Hematopoietic multipotent progenitor cell treated with erythropoietin and hydrocortisone succinate and interleukin-3 and kit ligand, for 6 days (in vitro differentiated cells): ENCODE measurements at regions not wholly inside any gene's neighbourhood (a gene's known extent, or its start where the extent isn't known, plus 50 kb on each side); places are given as distances from the start of the nearest gene placed in this dataset.
"Not testable (repeated sequence)": the region's sequence is repeated elsewhere in the genome, so short reads cannot be mapped to it uniquely, and the experiment has no call there.

Experiments used
- DNase-seq: peaks from one replicate; pipeline ENCODE4 v3.0.0-alpha.2; 2015

DNA sequence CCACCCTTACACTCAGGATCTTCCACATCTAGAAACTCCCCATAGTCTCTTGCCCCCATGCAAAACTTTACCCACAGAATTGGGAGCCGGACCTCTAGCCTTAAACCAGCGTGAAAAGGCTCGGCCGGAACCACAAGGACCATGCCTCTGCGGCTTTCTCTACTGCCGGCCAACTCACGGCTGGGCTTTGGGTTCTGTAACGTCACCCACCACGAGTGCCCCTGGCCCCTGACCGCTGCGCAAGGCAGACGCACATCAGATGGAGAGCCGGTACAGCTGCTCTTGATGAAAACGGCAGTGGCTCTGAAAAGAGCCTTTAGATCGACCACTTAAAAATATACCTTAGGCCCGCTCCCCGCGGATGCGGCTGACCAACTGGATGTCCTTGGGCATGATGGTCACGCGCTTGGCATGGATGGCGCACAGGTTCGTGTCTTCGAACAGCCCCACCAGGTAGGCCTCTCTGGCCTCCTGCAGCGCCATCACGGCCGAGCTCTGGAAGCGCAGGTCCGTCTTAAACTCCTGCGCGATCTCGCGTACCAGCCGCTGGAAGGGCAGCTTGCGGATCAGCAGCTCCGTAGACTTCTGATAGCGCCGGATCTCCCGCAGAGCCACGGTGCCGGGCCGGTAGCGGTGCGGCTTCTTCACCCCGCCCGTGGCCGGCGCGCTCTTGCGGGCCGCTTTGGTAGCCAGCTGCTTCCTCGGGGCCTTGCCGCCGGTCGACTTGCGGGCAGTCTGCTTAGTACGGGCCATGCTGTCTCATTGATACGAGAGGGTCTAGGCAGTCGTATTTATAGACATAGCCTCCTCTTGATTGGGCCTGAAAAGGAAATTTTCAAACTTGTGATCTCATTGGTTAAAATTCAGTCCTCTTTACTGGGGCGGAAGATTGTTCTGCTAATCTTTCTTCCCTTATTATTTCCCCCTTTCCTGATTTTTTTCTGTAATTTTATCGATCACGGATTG, 66.3 kb downstream of the FAM72C start:
- DNase-seq = peak; percentile 0

DNA sequence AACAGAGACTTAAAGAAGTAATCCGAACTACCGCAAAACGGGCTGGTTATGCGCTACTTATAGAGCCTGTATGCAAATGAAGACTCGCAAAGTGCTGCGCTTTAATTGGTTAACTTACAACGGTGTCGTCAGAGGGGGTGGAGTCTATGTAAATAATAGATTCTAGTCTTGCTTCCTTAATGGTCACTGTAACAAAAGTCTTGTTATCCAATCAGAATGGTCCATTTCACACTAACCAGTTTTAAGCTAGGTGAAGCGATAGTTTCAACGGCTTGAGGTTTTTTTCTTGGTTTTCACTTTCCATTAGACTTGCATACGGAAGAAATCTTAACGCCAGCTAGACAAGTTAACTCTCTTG, 67.2 kb downstream of the FAM72C start:
- not testable (repeated sequence) for DNase-seq

DNA sequence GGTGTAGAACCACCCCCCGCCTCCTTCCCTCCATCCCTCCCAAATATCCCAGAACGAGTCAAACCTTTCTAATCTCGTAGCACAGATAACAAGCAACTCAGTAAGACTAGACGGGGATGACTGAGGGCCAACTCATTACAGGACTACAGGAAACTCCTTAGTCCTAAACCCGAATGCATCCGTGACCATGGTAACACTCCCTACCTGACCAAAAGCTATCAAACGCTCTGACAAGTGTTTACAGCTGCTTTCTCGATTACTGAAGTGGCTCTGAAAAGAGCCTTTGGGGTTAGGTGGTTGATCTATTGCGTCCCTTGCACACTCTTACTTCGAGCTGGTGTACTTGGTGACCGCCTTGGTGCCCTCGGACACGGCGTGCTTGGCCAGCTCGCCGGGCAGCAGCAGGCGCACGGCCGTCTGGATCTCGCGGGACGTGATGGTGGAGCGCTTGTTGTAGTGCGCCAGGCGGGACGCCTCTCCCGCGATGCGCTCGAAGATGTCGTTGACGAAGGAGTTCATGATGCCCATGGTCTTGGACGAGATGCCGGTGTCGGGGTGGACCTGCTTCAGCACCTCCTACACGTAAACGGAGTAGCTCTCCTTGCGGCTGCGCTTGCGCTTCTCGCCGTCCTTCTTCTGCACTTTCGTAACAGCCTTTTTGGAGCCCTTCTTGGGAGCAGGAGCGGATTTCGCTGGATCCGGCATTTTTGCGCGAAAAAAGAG, 67.7 kb downstream of the FAM72C start:
- DNase-seq = not testable (repeated sequence)

DNA sequence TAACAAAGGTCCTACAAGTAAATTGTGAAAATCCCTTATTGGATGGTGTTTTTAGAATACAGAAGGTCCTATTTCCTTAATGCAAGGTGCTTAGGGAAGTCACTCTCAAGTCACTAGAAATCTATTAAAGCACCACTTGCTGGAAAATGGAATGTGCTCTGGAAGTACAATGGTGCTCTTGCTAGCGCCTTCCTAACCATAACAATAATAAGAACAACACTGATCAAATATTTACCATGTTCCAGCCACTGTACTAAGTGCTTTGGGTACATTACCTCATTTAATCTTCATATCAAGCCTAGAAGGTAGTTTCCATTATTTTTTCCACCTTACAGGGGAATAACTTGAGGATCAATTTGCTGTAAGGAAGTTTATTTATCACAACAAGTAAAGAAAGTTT, 75.4 kb downstream of the FAM72C start:
- DNase-seq = not testable (repeated sequence)

DNA sequence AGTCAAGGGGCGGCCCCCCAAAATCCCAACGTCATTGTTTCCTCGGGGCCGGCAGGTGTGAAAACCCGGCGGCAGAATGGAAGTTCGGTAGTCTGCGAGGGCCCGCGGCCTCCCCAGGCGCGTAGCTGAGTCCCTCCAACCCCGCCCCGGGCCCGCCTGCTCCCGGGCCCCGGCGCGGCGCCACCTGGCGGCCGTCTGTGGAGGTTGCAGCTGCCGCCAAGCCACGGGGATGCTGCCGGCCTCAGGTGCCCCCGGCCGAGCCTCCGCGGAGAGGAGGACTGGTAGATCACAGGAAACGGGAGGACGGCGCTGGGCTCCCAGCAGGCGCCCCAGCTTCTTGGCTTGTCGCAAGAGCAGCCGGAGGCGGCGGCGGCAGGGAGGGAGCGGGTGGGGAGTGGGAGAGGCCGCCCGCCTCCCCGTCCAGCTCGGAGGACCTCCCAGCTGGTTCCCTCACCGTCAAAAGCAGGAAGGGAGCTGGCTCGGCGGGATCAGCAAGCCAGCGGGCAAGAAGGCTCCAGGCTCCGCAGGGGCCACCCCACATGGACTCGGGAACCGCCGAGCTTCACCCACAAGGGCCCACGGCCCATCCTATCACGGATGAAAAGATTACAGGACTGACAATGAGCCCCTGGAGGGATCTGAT, 86.7 kb downstream of the FAM72C start:
- peak; percentile 13 for DNase-seq

DNA sequence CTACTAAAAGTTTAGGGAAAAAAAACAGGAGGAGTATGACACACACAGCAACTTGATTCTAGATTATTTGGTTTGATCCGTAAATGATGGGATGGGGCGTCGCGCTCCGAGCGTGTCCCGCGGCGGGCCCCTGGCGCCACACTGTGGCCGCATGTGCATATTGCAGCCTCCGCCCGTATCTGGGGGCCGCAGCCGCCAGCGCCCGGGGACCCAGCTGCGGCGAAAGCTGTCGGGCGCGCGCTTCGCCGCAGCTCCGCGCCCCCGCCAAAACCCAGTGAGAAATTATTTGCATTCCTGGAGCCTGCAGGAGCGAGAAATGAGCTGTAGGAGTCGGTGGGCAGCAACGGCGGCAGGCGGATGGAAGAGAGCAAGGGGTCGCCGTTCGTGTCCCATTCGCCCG, 87.3 kb downstream of the FAM72C start:
- not testable (repeated sequence) for DNase-seq

DNA sequence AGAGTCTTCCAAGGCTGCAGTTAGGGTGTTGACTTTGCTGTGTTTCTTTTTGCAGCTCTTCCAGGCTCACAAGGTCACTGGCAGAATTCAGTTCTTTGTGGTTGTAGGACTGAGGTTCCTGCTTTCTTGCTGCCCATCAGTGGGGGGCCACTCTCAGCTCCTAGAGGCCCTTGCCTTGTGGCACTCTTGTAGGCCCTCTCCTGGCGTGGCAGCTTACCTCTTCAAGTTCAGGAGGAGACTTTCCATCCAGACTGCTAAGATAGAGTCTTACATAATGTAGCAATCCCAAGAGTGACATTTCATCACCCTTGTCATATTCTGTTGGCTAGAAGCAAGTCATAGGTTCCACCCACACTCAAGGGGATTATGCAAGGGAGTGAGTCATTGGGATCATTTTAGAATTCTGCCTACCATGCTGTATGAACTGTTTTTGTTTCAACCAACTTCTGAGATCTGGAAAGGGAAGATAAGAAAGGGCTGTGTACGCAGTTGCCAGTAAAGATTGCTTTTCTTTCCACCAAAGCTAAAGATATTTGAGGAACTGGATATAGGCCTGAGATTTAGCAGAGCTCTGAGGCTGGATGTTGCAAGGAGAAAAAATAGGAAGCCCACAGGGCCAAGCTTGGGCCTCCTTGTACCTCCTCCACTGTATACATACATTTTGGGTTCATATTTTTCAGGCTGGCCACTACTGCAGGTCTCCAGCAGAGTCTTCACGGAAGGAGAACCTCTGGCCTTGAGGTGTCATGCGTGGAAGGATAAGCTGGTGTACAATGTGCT, 91.8 kb downstream of the FAM72C start:
- not testable (repeated sequence) for DNase-seq

DNA sequence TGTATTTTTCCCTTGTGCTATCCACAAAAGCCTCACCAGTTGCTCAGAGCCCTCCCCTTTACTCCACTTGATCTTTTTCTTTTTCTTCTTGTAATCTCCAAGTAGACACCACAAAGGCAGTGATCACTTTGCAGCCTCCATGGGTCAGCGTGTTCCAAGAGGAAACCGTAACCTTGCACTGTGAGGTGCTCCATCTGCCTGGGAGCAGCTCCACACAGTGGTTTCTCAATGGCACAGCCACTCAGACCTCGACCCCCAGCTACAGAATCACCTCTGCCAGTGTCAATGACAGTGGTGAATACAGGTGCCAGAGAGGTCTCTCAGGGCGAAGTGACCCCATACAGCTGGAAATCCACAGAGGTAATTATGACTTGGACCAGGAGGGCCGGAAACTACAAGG, 95.8 kb downstream of the FAM72C start:
- not testable (repeated sequence) for DNase-seq

DNA sequence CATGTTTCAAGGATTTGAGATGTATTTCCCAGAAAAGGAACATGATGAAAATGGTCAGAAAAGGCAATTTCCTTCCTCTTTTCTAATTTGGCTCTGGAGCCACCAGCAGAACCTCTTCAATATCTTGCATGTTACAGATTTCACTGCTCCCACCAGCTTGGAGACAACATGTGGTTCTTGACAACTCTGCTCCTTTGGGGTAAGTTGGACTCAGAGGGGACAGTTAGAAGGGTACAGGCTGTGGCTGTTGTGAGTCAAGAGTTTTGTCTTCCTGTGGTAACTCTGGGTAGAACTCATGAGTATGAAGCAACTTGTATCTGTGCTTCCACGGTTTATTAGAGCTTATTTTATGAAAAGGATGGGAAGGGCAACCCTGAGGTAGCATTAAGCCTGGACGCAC, 97.2 kb downstream of the FAM72C start:
- DNase-seq = not testable (repeated sequence)

DNA sequence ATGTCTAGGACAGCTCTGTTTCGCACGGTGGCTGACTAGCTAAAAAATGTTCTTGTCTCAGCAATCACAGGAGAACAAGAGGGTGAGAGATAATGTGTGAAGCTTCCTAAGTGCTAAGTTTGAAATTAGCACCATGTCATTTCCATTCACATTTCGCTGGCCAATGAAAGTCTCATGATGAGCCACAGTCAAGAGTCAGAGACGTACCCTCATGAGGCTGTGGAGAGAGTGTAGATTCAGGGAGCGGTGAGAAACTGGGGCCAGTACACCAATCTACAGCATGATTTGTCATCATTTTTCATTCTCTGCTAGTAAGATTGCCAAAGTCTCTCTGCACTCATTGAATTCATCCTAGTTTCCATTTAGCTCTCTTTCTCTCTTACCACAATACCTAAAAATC, 98.1 kb downstream of the FAM72C start:
- DNase-seq = not testable (repeated sequence)

DNA sequence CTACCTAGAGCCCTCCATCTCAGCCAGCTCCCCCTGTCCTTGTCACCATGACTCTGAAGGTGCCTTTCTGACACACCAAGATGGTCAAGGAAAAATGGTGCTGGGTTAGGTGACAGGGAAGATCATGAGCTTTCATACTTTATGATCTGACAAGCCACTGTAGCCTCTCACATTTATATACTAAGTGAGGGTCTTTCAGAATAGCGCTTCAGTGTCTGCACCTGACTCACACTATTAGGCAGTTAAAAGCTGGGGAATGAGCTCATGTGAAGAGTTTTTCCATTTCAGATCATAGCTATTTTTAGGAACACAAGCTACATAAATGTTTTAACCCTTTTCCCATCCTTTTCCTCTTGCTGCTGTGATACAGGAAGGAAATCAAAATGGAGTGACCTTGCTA, 101.4 kb downstream of the FAM72C start:
- not testable (repeated sequence) for DNase-seq

DNA sequence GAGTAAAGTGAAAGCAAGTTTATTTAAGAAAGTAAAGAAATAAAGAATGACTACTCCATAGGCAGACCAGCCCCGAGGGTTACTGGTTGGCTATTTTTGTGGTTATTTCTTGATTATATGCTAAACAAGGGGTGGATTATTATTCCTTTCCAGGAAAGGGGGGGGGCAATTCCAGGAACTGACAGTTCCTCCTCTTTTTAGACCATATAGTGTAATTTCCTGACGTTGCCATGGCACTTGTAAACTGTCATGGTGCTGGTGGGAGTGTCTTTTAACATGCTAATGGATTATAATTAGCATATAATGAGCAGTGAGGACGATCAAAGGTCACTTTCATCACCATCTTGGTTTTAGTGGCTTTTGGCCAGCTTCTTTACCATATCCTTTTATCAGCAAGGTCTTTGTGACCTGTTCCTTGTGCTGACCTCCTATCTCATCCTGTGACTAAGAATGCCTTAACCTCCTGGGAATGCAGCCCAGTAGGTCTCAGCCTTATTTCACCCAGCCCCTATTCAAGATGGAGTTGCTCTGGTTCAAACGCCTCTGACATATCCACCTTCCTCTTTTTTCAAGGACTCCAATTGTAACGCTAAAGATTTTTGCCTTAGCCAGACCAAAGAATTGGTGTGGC, 104.1 kb downstream of the FAM72C start:
- peak; percentile 2 for DNase-seq

DNA sequence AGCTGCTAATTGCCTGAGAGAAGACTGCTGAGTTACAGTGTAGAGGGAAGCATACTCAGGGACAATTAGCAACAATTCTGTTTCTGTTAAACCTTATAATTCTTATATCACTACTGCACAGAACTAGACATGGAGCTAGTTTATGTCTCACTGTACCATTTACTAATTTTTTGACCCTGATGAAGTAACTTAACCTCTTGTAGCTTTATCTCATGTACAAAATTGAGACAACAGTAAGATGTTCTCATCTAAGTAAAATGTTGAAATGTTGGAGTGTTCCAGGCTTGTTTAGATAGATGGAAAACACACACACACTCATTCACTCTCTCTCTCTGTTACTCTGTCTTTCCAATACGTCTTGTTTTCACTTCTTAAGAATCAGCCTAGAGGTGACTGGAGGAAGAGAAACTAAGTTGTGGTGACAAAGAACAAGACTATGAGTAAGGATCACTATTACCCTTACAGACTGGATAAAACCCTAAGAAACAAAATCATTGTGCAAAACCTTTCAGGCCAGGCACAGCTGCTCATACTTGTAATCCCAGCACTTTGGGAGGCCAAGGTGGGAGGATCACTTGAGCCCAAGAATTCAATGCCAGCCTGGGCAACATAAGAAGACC, 107.8 kb downstream of the FAM72C start:
- not testable (repeated sequence) for DNase-seq

DNA sequence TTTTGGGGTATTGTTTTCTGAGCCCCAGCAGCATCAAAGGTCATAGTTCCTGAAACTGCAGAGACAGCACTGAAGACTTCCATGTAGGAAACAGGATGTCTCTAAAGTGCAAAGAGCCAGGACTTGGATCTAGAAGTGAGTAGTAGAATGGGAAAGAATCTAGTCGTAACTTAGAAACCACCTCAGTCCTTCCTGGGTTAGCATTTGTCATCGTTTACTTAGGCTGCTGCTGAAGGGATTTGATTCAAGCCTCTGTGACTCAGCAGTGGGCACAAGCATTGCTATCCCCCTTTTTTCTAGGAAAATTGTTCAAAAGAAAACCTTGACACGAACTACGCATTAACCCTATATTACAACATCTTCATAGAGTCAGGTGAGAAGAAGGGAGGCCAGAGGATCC, 109.1 kb downstream of the FAM72C start:
- DNase-seq = not testable (repeated sequence)

DNA sequence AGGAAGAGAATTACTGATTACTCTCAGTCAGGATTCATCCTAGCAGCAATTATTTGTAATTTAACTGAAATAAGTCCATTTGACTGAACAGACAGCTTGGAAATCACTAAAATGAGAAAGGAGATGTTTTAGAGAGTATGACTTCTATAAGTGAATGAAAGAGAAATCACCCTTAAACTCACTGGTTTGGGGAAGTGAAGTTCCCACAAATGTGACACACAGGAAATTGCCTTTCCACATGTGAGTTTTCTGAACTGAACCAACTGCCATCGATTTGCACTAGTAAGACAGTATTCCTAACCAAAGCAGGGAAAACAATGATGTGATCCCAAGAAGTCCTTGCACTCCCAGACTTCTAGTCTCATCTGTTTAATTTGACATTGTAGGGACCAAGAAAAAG, 110.5 kb downstream of the FAM72C start:
- not testable (repeated sequence) for DNase-seq

DNA sequence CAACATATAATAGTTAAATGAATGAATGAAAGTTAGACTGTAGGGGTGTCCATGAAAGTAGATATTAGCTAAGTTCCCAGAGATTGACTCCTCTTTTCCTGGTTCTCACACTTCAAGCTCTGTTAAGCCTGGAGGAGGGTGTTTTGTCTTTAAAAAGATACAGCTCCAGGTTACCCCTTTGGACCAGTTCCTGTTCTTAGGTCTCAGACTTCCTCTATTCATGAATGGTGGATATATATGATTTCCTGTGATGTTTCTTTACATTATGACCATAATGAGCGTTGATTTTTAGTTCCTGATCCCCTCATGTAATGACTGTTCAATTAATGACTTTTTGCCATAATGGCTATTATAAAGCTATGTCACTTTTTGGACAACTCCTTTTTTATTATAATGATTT, 115.9 kb downstream of the FAM72C start:
- DNase-seq = not testable (repeated sequence)

DNA sequence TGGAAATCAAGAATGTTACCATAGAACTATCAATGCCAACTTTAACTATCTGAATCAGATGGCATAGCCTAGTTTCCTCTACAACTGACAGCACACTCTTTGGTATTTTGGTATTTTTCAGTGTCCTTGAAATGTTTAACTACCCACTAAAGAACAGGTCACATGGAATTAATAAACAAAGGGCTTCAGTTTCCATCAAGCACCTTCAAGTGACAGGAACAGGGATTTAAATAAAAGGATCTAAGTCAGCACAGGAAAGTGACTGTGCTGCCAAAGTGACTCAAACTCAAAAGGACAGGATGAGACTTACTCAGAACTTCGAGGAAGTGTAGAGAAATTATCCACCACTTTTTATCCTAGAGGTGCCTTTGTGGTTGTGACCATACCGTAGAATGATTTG, 117.7 kb downstream of the FAM72C start:
- not testable (repeated sequence) for DNase-seq

DNA sequence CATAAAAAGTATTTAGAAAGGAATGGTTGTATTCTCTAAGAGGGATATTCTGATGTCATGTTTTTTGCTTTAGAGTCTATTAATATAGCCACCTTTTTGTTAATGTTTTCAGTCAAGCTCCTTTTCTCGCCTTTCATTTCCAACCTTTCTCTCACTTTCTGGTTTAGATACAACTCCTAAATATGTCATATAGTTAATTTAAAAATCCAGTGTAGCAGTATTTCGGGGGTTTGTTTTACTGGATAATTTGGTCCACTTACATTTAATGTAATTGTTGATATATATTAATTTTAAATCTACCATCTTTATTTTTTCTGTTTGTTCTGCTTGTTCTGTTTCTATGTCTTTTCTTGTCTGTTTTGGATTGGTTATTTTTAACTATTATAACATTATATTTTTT, 121.1 kb downstream of the FAM72C start:
- not testable (repeated sequence) for DNase-seq

DNA sequence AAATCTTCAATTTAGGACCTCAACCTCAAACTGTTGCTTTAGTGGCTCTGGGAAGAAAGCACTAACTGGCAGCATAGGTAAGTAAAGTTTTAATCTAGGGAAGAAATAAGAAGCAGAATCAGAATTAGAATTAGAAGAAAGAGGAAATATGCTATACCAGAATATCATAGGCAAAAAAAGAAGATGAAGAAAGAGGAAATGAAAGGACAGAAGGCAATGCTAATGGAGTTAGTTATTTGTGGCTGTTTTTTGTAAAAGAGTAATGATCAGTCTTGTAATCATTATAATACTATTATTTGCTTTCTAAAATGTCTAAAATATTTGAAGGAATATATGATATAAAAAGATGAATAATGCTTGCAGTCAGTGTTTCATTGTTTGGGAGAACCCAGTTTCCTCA, 122.9 kb downstream of the FAM72C start:
- DNase-seq = not testable (repeated sequence)

DNA sequence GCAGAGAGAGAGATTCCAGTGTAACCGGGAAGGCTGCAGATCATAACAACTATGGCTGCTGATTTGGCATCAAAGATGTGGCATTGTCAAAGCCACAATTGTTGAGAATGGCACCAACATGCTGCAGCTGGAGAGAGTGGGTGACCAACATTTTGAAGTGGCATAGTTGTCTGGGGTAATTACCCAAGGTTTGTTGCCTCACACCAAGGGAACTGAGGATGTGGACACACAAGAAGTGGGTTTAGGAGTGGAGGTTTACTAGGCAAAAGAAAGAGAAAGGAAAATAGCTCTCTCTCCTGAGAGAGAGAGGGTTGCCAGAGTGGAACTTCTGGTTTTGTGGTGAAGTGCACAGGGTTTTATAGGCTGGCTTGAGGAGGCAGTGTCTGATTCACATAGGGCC, 126.6 kb downstream of the FAM72C start:
- not testable (repeated sequence) for DNase-seq

DNA sequence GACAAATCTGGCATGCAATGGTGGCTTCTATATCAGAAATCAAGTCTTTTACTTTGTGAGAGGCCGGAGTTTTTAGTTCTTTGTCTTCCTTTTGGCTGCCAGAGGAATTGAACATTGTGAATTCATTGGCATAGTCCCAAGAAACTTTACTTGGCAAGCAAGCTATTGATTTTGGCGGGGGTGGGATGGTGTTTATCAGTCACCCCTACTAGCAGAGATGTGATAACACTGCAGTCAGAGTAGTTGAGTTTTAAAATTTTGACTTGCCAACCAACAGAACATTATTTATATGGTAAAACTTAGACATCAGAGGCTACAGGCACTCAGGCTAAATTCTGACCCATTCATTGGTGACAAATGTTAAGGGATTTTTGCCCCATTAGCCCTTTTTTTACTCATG, 129.7 kb downstream of the FAM72C start:
- not testable (repeated sequence) for DNase-seq

DNA sequence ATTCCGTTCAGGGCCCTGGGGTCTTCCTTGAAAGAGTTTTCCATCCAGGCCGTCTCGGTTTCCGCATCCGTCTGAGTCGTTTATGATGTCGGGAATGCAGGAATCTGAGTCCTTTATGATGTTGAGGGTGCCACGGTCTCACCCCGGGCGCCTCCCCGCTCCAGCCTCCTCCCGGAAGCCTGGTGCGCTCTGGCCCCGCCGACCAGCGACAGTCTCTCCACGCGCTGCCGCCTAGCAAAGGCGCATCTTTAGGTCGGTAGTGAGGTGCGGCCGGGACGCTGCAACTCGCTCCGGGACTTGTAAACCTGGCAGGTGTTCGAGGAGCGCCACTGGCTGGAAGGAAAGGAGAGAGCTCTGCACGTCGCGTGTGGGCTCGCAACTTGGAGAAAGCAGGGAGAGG, 132.6 kb downstream of the FAM72C start:
- DNase-seq = not testable (repeated sequence)
